HG03342 (cell line): ENCODE measurements at regions not wholly inside any gene's neighbourhood (a gene's known extent, or its start where the extent isn't known, plus 50 kb on each side); places are given as distances from the start of the nearest gene placed in this dataset.

ENCODE experiments used
- ATAC-seq: cut with Tn5 transposase; IDR thresholded peaks from one replicate; pipeline ENCODE4 v1.9.1; 2021; ENCODE audit warnings: mild to moderate bottlenecking, moderate library complexity; ENCODE audit not compliant: unreplicated experiment

DNA sequence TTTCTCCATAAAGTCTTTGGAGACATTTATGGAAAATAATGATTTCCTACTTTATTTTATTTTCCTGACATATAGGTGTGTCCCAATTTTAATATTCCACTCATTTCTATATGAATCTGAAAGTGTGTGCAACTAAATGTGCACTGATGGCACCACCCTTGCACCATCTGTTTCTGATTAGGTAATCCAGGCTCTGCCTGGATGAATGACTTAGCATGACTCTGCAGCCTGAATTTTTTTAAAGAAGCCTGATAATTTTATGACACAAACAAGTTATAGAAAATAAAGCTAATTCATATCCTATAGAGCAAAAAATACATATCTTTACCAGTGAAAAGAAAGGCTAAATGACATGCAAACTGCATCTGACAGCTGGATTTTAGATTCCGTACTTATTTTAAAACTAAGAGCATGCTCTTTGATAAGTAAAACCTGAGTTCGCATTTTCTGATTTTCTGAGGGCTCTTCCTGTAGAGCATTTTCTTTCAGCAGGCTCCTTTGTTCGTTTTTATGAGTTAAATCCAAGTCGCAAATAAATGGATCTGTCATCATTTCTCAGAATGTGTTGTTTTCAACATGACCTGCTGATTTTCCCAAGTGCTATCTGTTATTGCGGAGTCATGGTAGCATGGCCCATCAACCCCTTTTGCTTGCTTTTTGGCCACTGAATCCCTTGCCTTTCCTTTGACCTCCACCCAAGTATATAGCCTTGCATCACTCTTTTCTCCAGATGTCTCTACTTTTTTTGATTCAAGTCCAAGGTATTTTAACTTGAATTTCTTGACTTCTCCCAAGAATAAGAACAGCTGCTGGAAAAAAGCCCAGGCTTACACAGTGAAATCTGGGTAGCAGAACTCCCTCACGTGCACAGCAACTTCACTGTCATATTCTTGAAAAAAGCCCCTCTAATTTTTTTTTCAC, 52.8 kb upstream of the LYPLAL1 start:
- ATAC-seq: no peak

- ATAC-seq: no peak
Measured at GRCh38 chr1:219121679-219122078, 52.0 kb upstream of the LYPLAL1 start.

- no peak for ATAC-seq
Measured at GRCh38 chr1:219123036-219123435, 50.6 kb upstream of the LYPLAL1 start.
